Liver (tissue), 8 donors: ENCODE measurements at regions not wholly inside any gene's neighbourhood (a gene's known extent, or its start where the extent isn't known, plus 50 kb on each side); places are given as distances from the start of the nearest gene placed in this dataset.

ENCODE experiments used
- DNase-seq: peaks from one replicate; pipeline ENCODE4 v3.0.0-alpha.2; 2017; ENCODE audit warnings: low spot score
- H3K27ac ChIP-seq, 2 donors: one replicate each; pipeline ENCODE4 v1.7.0; 2013; ENCODE audit warnings: inconsistent platforms in 2 of 2, low read length in 2 of 2, control low read depth in 1 of 2, low read depth in 1 of 2, mild to moderate bottlenecking in 1 of 2
- H3K27me3 ChIP-seq, 4 donors: one replicate each; pipeline versions ENCODE4 v1.6.1 to v1.7.0; 2013; ENCODE audit warnings: low read length in 3 of 4, inconsistent platforms in 1 of 4, mild to moderate bottlenecking in 1 of 4, moderate library complexity in 1 of 4; ENCODE audit not compliant: control insufficient read depth in 4 of 4, insufficient read depth in 4 of 4
- H3K36me3 ChIP-seq, 4 donors: one replicate each; pipeline versions ENCODE4 v1.6.1 to v1.7.0; 2013; ENCODE audit warnings: low read length in 3 of 4, mild to moderate bottlenecking in 3 of 4, low read depth in 1 of 4, moderate library complexity in 1 of 4; ENCODE audit not compliant: control insufficient read depth in 4 of 4, insufficient read depth in 3 of 4
- H3K4me1 ChIP-seq, 4 donors: one replicate each; pipeline versions ENCODE4 v1.6.1 to v1.7.0; 2013; ENCODE audit warnings: low read length in 3 of 4, mild to moderate bottlenecking in 3 of 4, moderate library complexity in 1 of 4; ENCODE audit not compliant: control insufficient read depth in 4 of 4, insufficient read depth in 4 of 4
- H3K4me3 ChIP-seq, 3 donors: one replicate each; pipeline versions ENCODE4 v1.6.1 to v1.7.0; 2013; ENCODE audit warnings: low read length in 3 of 3, control low read depth in 1 of 3, low read depth in 1 of 3, mild to moderate bottlenecking in 1 of 3
- H3K9ac ChIP-seq, 2 donors: one replicate each; pipeline ENCODE4 v1.7.0; 2013; ENCODE audit warnings: low read length in 2 of 2, mild to moderate bottlenecking in 2 of 2, moderate library complexity in 2 of 2, control low read depth in 1 of 2, low read depth in 1 of 2
- H3K9me3 ChIP-seq, 4 donors: one replicate each; pipeline versions ENCODE4 v1.6.1 to v1.7.0; 2013; ENCODE audit warnings: low read length in 3 of 4; ENCODE audit not compliant: control insufficient read depth in 4 of 4
- ATF3 ChIP-seq: IDR thresholded peaks from 2 replicates; pipeline ENCODE4 v1.6.1; 2016; ENCODE audit warnings: antibody characterized with exemption
- EGR1 ChIP-seq, 2 donors: IDR thresholded peaks; 2 replicates each; pipeline ENCODE4 v1.6.1; 2016 to 2018; ENCODE audit warnings: antibody characterized with exemption in 2 of 2, low read depth in 2 of 2
- FOXA1 ChIP-seq: IDR thresholded peaks from 2 replicates; pipeline ENCODE4 v1.6.1; 2016; ENCODE audit warnings: antibody characterized with exemption
- FOXA2 ChIP-seq: IDR thresholded peaks from 2 replicates; pipeline ENCODE4 v1.6.1; 2016; ENCODE audit warnings: antibody characterized with exemption
- HNF4A ChIP-seq, 2 donors: conservative IDR thresholded peaks; 2 replicates each; pipeline ENCODE4 v1.6.1; 2016; ENCODE audit warnings: antibody characterized with exemption in 2 of 2, mild to moderate bottlenecking in 2 of 2
- HNF4G ChIP-seq: IDR thresholded peaks from 2 replicates; pipeline ENCODE4 v1.6.1; 2016; ENCODE audit warnings: antibody characterized with exemption
- JUND ChIP-seq, 2 donors: IDR thresholded peaks; 2 replicates each; pipeline ENCODE4 v1.6.1; 2016; ENCODE audit warnings: antibody characterized with exemption in 2 of 2
- NR2F2 ChIP-seq: IDR thresholded peaks from 2 replicates; pipeline ENCODE4 v1.6.1; 2016; ENCODE audit warnings: antibody characterized with exemption
- RAD21 ChIP-seq, 2 donors: IDR thresholded peaks; 2 replicates each; pipeline ENCODE4 v1.6.1; 2016; ENCODE audit warnings: antibody characterized with exemption in 2 of 2, mild to moderate bottlenecking in 2 of 2
- RXRA ChIP-seq, 2 donors: IDR thresholded peaks; 2 replicates each; pipeline ENCODE4 v1.6.1; 2017 to 2018; ENCODE audit warnings: antibody characterized with exemption in 2 of 2, mild to moderate bottlenecking in 1 of 2
- SP1 ChIP-seq: IDR thresholded peaks from 2 replicates; pipeline ENCODE4 v1.6.1; 2018; ENCODE audit warnings: antibody characterized with exemption, mild to moderate bottlenecking
- TAF1 ChIP-seq: conservative IDR thresholded peaks from 2 replicates; pipeline ENCODE4 v1.6.1; 2016; ENCODE audit warnings: antibody characterized with exemption, mild to moderate bottlenecking
- YY1 ChIP-seq: IDR thresholded peaks from 2 replicates; pipeline ENCODE4 v1.6.1; 2016; ENCODE audit warnings: antibody characterized with exemption, mild to moderate bottlenecking
- WGBS: extraction: QIAGEN DNeasy Blood & Tissue Kit; methylation state at CpG from one replicate; pipeline ENCODE4 v1.1.7; 2013; 5-methylcytosine and 5-hydroxymethylcytosine counted together
- TF ChIP-seq, protein P1 (sequence below): IDR thresholded peaks from 2 replicates; pipeline ENCODE4 v1.6.1; 2016; ENCODE audit warnings: antibody characterized with exemption
- TF ChIP-seq, protein P2 (sequence below): IDR thresholded peaks from 2 replicates; pipeline ENCODE4 v1.6.1; 2016; ENCODE audit warnings: antibody characterized with exemption
- TF ChIP-seq, protein P3 (sequence below): IDR thresholded peaks from 2 replicates; pipeline ENCODE4 v1.6.1; 2016; ENCODE audit warnings: antibody characterized with exemption, mild to moderate bottlenecking
- TF ChIP-seq, protein P4 (sequence below): fragments of 150-350 bp; IDR thresholded peaks from 2 replicates; pipeline ENCODE4 v1.5.1; 2017; ENCODE audit warnings: improper control_type of control experiment, low read depth, low read length; ENCODE audit not compliant: missing input control
- donor health status: healthy.
- donor health status: healthy.
- donor health status: healthy.
- donor health status: healthy.
- donor health status: healthy.

- TF ChIP-seq, protein P1, sequence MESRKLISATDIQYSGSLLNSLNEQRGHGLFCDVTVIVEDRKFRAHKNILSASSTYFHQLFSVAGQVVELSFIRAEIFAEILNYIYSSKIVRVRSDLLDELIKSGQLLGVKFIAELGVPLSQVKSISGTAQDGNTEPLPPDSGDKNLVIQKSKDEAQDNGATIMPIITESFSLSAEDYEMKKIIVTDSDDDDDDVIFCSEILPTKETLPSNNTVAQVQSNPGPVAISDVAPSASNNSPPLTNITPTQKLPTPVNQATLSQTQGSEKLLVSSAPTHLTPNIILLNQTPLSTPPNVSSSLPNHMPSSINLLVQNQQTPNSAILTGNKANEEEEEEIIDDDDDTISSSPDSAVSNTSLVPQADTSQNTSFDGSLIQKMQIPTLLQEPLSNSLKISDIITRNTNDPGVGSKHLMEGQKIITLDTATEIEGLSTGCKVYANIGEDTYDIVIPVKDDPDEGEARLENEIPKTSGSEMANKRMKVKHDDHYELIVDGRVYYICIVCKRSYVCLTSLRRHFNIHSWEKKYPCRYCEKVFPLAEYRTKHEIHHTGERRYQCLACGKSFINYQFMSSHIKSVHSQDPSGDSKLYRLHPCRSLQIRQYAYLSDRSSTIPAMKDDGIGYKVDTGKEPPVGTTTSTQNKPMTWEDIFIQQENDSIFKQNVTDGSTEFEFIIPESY: no peak
- no peak for TF ChIP-seq FOXA1
- no peak for TF ChIP-seq NR2F2
- TF ChIP-seq TAF1: no peak
- TF ChIP-seq RXRA (IDR thresholded peaks at IDR 0.05): no peak
- no peak for TF ChIP-seq JUND (IDR thresholded peaks at IDR 0.05)
- TF ChIP-seq, protein P2, sequence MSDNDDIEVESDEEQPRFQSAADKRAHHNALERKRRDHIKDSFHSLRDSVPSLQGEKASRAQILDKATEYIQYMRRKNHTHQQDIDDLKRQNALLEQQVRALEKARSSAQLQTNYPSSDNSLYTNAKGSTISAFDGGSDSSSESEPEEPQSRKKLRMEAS: no peak
- no peak for TF ChIP-seq HNF4G
- no peak for TF ChIP-seq SP1
Measured at GRCh38 chr14:29442696-29443095, 485.0 kb downstream of the PRKD1 start (continued).

DNA sequence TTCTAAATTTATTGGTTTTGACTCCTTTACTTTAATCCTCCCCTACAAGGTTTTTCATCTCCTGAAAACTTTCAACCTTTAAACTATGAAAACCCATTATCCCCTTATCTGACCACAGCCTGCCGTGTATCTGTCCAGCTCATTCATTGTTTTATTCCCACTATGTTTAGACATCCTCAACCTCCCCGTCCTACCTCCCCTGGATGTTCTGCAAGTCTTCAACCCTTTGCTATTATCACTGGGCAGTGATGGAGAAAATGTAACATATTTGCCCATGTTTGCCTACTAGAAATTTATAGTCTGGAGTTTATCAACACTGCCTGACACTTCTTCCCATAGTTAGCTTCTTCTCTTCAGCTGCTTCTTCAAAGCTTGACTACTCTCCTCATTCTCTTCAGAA, 483.4 kb downstream of the PRKD1 start:
- no peak for DNase-seq
- Histone ChIP-seq H3K27ac (no peak overlapping the region), H3K9me3 (no peaks in the 10 kb centered on the region), H3K36me3 (no peaks in the 10 kb centered on the region), H3K9ac (no peak overlapping the region), H3K4me3 (no peak overlapping the region), H3K4me1 (no peaks in the 10 kb centered on the region), H3K27me3 (peaks cover 0 to 2% (median 0%) of the 10 kb centered on the region in 4 donors)
- TF ChIP-seq NR2F2: no peak
- TF ChIP-seq SP1: no peak
- WGBS: 54% methylated on average over 2 of the region's 2 CpGs

GRCh38 chr14:29444805-29445204, 482.8 kb downstream of the PRKD1 start:
- Histone ChIP-seq H3K9me3 (no peaks in the 10 kb centered on the region), H3K27me3 (peaks cover 0 to 2% (median 0%) of the 10 kb centered on the region in 4 donors), H3K4me1 (no peaks in the 10 kb centered on the region), H3K4me3 (no peak overlapping the region), H3K9ac (no peak overlapping the region), H3K27ac (no peak overlapping the region), H3K36me3 (no peaks in the 10 kb centered on the region)
- TF ChIP-seq, protein P3, sequence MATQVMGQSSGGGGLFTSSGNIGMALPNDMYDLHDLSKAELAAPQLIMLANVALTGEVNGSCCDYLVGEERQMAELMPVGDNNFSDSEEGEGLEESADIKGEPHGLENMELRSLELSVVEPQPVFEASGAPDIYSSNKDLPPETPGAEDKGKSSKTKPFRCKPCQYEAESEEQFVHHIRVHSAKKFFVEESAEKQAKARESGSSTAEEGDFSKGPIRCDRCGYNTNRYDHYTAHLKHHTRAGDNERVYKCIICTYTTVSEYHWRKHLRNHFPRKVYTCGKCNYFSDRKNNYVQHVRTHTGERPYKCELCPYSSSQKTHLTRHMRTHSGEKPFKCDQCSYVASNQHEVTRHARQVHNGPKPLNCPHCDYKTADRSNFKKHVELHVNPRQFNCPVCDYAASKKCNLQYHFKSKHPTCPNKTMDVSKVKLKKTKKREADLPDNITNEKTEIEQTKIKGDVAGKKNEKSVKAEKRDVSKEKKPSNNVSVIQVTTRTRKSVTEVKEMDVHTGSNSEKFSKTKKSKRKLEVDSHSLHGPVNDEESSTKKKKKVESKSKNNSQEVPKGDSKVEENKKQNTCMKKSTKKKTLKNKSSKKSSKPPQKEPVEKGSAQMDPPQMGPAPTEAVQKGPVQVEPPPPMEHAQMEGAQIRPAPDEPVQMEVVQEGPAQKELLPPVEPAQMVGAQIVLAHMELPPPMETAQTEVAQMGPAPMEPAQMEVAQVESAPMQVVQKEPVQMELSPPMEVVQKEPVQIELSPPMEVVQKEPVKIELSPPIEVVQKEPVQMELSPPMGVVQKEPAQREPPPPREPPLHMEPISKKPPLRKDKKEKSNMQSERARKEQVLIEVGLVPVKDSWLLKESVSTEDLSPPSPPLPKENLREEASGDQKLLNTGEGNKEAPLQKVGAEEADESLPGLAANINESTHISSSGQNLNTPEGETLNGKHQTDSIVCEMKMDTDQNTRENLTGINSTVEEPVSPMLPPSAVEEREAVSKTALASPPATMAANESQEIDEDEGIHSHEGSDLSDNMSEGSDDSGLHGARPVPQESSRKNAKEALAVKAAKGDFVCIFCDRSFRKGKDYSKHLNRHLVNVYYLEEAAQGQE: no peak
- TF ChIP-seq RAD21 (IDR thresholded peaks at IDR 0.05) (no peak), EGR1 (IDR thresholded peaks at IDR 0.05; ENCODE audit: low read depth in 2 of 2) (no peak), HNF4G (no peak)
- DNase-seq: no peak
- WGBS: 85% methylated on average over 1 of the region's 1 CpG

DNA sequence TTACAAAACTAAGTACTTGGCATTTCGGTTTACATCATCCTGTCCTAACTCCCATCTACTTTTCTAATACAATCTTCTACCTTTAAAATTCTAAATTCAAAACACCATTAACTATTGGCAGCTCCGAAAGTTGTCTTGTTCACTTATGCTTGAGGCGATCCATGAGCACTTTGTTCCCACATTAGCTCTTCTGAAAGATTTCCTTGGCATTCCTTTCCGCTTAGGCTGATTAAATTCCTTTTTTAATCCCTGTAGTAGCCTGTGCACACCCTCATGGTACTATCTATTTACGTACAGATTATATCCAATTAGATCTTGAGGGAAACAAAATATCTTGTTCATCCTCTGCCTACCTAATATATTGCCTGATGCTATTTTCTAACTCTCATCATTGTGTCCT, 480.7 kb downstream of the PRKD1 start:
- H3K9ac ChIP-seq: no peak overlapping the region
- no peaks in the 10 kb centered on the region for H3K4me1 ChIP-seq
- H3K9me3 ChIP-seq: no peaks in the 10 kb centered on the region
- no peak overlapping the region for H3K4me3 ChIP-seq
- no peak overlapping the region for H3K27ac ChIP-seq
- 61% methylated on average over 5 of the region's 5 CpGs for WGBS
- no peak for DNase-seq
- peaks cover 0 to 2% (median 0%) of the 10 kb centered on the region in 4 donors for H3K27me3 ChIP-seq
- H3K36me3 ChIP-seq: no peaks in the 10 kb centered on the region
- TF ChIP-seq TAF1: no peak
- no peak for TF ChIP-seq RXRA (IDR thresholded peaks at IDR 0.05)
- TF ChIP-seq FOXA1: no peak
- TF ChIP-seq YY1: no peak
- no peak for TF ChIP-seq HNF4A (conservative IDR thresholded peaks at IDR 0.05)
- TF ChIP-seq NR2F2: no peak
- no peak for TF ChIP-seq EGR1 (IDR thresholded peaks at IDR 0.05; ENCODE audit: low read depth in 2 of 2)
- TF ChIP-seq, protein P1: no peak
- TF ChIP-seq SP1: no peak
- no peak for TF ChIP-seq RAD21 (IDR thresholded peaks at IDR 0.05)
- TF ChIP-seq, protein P4, sequence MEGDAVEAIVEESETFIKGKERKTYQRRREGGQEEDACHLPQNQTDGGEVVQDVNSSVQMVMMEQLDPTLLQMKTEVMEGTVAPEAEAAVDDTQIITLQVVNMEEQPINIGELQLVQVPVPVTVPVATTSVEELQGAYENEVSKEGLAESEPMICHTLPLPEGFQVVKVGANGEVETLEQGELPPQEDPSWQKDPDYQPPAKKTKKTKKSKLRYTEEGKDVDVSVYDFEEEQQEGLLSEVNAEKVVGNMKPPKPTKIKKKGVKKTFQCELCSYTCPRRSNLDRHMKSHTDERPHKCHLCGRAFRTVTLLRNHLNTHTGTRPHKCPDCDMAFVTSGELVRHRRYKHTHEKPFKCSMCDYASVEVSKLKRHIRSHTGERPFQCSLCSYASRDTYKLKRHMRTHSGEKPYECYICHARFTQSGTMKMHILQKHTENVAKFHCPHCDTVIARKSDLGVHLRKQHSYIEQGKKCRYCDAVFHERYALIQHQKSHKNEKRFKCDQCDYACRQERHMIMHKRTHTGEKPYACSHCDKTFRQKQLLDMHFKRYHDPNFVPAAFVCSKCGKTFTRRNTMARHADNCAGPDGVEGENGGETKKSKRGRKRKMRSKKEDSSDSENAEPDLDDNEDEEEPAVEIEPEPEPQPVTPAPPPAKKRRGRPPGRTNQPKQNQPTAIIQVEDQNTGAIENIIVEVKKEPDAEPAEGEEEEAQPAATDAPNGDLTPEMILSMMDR: no peak
- TF ChIP-seq FOXA2: no peak
- TF ChIP-seq HNF4G: no peak
- no peak for TF ChIP-seq ATF3
